ENCODE measurements at regions not wholly inside any gene's neighbourhood (a gene's known extent, or its start where the extent isn't known, plus 50 kb on each side); places are given as distances from the start of the nearest gene placed in this dataset.

GRCh38 chr3:152971880-152972279, 136.9 kb downstream of the P2RY1 start:
- Histone ChIP-seq H3K27me3 (no peaks in the 10 kb centered on the region), H3K9me3 (peaks cover 0 to 1% (median 0%) of the 10 kb centered on the region in 4 donors), H3K27ac (no peak overlapping the region), H3K36me3 (no peaks in the 10 kb centered on the region), H3K4me3 (no peak overlapping the region), H3K4me1 (no peaks in the 10 kb centered on the region)
- DNase-seq = no peak
- intact Hi-C loops (cut with DNase I; ENCODE audit: low total_unique reads) = no loop called here
- TF ChIP-seq EP300 (IDR thresholded peaks at IDR 0.05) (no peak), POLR2AphosphoS5 (IDR thresholded peaks at IDR 0.05) (no peak), POLR2A (IDR thresholded peaks at IDR 0.05) (no peak)
- TF ChIP-seq, protein P1, sequence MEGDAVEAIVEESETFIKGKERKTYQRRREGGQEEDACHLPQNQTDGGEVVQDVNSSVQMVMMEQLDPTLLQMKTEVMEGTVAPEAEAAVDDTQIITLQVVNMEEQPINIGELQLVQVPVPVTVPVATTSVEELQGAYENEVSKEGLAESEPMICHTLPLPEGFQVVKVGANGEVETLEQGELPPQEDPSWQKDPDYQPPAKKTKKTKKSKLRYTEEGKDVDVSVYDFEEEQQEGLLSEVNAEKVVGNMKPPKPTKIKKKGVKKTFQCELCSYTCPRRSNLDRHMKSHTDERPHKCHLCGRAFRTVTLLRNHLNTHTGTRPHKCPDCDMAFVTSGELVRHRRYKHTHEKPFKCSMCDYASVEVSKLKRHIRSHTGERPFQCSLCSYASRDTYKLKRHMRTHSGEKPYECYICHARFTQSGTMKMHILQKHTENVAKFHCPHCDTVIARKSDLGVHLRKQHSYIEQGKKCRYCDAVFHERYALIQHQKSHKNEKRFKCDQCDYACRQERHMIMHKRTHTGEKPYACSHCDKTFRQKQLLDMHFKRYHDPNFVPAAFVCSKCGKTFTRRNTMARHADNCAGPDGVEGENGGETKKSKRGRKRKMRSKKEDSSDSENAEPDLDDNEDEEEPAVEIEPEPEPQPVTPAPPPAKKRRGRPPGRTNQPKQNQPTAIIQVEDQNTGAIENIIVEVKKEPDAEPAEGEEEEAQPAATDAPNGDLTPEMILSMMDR (IDR thresholded peaks at IDR 0.05) = no peak
- 83 to 92% (median 88%) methylated on average over 4 of the region's 4 CpGs for WGBS, 5 donors

GRCh38 chr3:152973575-152973974, 138.6 kb downstream of the P2RY1 start:
- intact Hi-C loops (cut with DNase I; ENCODE audit: low total_unique reads) = no loop called here
- H3K9me3 ChIP-seq = no peaks in the 10 kb centered on the region
- H3K36me3 ChIP-seq = no peaks in the 10 kb centered on the region
- H3K4me3 ChIP-seq = no peak overlapping the region
- 84 to 100% (median 94%) methylated on average over 1 of the region's 1 CpG for WGBS, 5 donors
- DNase-seq = no peak
- H3K4me1 ChIP-seq = no peaks in the 10 kb centered on the region
- no peak overlapping the region for H3K27ac ChIP-seq
- H3K27me3 ChIP-seq = no peaks in the 10 kb centered on the region
- no peak for TF ChIP-seq POLR2A (IDR thresholded peaks at IDR 0.05)
- no peak for TF ChIP-seq POLR2AphosphoS5 (IDR thresholded peaks at IDR 0.05)
- TF ChIP-seq, protein P1 (IDR thresholded peaks at IDR 0.05) = no peak

DNA sequence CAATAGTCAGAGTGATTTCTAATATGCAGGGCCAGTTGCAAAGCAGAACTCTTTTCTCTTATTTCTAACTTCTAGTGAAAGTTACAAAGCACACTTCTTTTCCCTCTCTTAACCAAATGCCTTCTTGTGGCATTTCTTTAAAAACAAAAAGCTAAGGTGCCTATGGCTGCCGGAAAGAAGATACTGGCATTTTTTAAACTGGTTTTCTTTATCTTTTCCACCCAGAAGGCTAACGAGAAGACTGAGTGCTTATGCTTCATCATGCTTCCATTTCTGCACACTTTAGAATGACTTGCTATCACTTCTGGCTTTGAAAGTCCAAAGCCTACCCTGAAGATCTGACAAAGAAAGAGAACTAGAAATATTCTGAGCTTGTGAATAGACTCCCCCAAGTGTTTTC, 141.3 kb downstream of the P2RY1 start:
- no peaks in the 10 kb centered on the region for H3K27me3 ChIP-seq
- no peaks in the 10 kb centered on the region for H3K36me3 ChIP-seq
- no peak for DNase-seq
- no peak overlapping the region for H3K27ac ChIP-seq
- WGBS, 5 donors = 53 to 70% (median 58%) methylated on average over 2 of the region's 2 CpGs
- TF ChIP-seq EP300 (IDR thresholded peaks at IDR 0.05) (no peak), POLR2A (IDR thresholded peaks at IDR 0.05) (no peak)
- TF ChIP-seq, protein P1 (IDR thresholded peaks at IDR 0.05) = no peak
- no peaks in the 10 kb centered on the region for H3K9me3 ChIP-seq
- no peaks in the 10 kb centered on the region for H3K4me1 ChIP-seq
- no peak overlapping the region for H3K4me3 ChIP-seq
- intact Hi-C loops (cut with DNase I; ENCODE audit: low total_unique reads) = no loop called here

GRCh38 chr3:152977366-152977765, 142.4 kb downstream of the P2RY1 start:
- Histone ChIP-seq H3K36me3 (no peaks in the 10 kb centered on the region), H3K4me3 (no peak overlapping the region), H3K9me3 (no peaks in the 10 kb centered on the region), H3K27ac (no peak overlapping the region), H3K4me1 (no peaks in the 10 kb centered on the region), H3K27me3 (no peaks in the 10 kb centered on the region)
- TF ChIP-seq EP300 (IDR thresholded peaks at IDR 0.05) = no peak
- TF ChIP-seq, protein P1 (IDR thresholded peaks at IDR 0.05) = no peak
- TF ChIP-seq POLR2A (IDR thresholded peaks at IDR 0.05) = no peak
- TF ChIP-seq POLR2AphosphoS5 (IDR thresholded peaks at IDR 0.05) = no peak
- DNase-seq = no peak
- intact Hi-C loops (cut with DNase I; ENCODE audit: low total_unique reads) = no loop called here
- WGBS, 5 donors = 62 to 75% (median 67%) methylated on average over 3 of the region's 3 CpGs
